IPS-NIHi11 (cell line): ENCODE measurements at regions not wholly inside any gene's neighbourhood (a gene's known extent, or its start where the extent isn't known, plus 50 kb on each side); places are given as distances from the start of the nearest gene placed in this dataset.

Experiments used
- DNase-seq: peaks from one replicate; pipeline ENCODE4 v3.0.0; 2012; ENCODE audit warnings: mixed read lengths, low spot score

DNA sequence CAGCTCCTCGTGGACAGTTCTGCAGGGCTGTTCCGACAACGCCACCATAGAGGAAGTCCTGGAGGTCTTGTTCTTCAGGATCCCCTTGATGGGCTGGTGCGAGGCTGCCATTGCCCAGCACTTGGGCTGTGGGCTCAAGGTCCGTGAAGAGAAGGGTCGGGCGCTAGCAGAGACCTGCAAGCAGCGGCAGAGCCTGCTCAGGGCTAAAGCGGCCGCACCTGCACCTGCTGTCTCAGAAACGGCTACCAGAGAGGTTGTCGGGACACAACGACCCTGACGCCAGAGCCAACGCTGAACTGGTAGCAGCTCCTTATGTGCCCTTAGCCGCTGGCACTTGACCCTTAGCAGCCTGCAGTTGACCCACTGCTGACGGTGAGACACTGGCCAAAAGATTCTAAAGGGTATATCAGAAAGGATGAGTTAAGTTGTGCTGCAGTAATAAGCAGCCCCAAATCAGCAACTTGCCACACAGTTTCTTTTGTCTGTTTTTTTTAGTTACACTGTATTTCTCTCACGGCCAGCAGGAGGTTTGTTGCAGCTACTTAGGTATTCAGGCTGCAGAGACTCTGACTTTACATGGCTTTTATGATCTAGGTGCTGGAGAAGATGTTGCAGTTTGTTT, 55.5 kb upstream of the ST6GAL2 start:
- DNase-seq: no peak

DNA sequence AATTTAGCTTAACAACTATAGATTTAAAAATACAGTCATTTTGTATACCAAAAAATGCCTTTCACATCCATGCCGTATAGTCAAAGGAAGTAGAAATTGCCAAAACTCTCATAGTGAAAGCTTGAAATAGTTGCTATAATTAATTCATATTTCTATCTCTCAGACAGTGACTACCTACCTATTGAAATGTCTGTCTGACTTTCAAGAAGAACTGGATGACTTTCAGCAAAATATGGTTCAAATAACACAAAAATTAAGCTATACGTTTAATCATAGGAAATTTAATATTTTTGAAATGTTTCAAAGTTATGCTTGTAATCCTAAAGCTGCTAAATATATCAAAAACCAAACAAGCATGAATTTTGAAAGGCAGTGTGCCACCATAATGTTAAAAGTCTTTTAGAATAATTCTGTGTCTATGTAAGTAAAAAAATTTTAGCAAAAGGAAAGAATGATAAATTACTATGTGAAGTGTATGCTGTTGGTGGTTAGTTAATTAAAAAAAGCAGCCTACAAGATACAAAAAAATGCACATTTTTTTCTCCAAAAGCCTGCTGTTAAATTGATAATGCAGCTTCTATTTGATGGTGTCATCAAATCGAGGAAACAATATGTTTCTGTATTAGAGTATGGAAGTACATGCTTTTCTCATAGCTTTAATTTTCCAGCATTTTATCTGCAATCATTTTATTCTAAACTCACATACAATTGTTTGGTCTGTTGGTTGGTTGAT, 57.7 kb upstream of the ST6GAL2 start:
- DNase-seq: no peak

DNA sequence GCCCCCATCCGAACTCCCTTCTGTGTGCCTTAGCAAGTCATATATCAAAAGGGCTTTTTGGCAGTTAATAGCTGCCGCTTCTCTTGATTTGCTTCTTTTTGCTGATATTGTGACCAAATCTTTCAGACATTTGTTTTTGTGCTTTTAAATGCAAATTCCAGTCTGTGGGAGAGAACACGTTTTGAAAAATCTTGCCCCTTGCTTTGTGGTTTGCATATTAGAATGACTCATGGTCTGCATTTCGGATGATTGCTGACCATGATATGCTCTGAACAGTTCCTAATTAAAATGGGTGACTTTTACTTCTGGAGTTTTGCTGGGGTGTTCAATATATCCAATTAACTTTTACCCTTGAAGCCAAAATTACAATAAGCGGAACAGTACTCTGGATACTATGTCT, 58.2 kb upstream of the ST6GAL2 start:
- DNase-seq: no peak

DNA sequence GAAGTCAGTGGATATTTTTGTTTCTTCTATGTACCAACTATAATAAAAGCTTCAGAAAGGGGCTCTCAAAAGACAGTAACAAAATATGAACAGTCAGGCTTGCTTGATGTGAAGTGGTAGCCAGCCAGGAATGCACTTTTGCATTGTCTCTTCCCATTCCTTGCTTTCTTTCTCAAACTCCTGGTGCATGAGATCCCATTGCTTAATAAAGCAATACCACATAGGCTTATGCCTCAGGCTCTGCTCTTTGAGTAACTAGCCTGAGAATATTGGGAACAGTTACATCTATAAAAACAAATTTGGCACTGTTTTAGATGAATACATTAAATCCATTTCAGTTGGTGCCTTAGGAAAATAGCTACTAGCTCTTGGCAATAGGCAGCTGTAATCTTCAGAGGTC, 62.6 kb upstream of the ST6GAL2 start:
- DNase-seq: no peak

DNA sequence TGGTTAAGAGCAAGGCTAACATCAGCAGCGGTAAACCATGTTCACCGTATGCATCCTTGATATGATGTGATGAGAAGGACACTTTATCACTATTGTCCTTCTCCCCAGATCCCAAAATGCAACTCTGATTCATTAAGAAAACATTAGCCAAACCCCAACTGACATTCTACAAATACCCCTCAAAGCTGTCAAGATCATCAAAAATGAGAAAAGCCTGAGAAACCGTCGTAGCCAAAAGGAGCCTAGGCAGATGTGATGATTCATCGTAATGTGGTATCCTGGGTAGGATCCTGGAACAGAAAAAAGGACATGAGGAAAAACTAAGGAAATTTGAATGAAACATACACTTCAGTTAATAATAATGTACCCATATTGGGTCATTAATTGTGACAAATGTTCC, 67.3 kb upstream of the ST6GAL2 start:
- DNase-seq: no peak

DNA sequence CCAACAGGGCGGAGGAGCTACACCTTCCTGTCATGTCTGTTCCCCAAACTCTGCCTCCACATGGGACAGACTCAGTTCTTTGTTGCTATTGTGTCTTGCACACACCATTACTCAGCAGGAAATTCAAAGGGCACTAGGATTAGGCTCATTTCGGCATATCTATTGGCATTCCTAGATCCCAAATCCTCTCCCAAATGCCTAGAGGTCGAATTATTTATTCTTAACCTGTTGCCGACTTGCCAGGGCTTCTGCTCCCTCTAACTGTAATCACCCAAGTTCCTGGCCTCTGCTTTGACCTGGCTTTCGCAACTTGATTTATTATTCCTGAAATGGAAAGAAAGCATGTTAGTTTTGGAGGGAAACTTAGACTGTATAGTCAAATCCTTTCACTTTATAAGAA, 67.8 kb upstream of the ST6GAL2 start:
- no peak for DNase-seq

DNA sequence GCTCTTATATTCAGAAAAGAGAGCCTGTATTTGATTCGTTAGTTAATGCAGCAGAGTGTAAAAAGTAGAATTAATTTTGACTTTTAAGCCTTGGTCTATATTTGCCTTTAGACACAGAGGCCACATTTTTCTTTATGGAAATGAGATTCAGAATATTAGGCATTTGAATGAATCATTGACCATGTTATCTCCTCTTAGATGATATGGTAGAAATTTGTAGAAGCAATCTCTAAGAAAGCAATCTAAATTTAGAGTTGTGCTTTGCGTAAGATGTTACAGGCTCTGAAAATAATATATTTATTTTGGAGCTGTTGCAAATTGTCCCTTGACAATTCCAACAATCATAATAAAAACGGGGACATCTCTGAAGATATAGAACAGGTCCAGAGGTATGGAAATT, 68.3 kb upstream of the ST6GAL2 start:
- DNase-seq: no peak

DNA sequence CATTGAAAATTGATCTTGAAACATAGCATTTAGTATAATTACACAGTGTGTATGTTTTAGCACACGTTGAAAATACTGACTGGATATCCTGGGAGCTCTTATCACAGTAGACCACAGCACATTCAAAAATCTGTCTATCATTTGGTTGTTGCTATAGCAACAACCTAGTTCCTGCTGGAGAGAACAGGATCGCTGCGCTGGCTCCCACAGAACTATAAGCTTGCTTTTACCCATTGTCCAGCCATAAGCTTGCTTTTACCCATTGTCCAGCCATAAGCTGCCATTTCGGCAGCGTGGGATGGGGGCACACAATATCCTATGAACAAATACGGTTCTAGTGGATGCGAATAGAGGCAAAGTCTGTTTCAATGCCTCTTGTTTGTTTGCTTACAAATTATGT, 70.4 kb upstream of the ST6GAL2 start:
- DNase-seq: no peak

DNA sequence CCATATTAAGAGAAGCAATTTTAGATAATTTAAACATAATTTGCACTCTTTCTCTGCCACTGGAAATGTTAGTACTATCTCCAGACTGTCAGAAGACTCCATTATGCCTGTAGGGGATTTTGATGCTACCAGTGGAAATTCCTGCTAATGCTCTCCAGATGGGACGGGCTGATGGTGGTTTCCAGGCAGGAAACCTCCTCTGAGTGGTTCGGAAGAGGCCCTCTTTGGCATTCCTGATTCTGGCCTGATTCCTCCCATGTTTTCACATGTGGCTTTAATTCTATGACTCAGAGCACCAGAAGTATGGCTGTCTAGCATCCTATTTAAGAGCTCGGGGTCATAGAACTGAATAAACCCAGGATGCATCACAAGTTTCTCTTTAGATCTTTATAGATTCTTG, 70.9 kb upstream of the ST6GAL2 start:
- no peak for DNase-seq

DNA sequence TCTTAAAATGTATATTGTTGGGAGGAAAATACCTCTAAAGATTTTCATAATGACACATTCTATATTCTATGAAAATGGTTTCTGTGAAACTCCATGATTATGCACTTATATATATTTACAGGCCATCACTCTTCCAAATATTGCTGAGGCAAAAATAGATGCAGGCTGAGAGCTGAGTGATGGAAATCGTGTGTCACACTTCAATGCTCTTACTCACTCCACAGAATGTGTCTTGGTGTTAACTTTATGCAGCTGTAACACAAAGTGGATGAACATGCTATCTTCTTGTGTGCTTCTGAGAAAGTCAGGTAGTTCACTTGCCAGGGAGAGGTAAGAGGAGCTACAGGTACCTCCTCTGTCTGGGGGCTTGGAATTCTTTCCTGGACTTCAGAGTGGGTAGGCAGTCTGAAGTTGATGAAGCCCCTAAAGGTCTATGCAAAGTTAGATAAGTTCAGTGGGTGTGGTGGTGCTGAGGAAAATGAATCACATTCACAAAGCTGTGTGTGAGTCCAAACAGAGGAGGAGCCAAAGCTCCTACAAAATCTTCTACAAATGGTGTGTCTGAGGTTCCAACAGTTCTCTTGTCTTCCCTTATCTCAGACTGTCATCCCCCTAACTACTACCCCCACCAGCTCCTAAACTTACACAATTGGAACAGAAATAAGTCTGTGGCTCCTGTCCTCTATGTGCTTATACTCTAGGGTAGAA, 74.2 kb upstream of the ST6GAL2 start:
- DNase-seq: no peak

DNA sequence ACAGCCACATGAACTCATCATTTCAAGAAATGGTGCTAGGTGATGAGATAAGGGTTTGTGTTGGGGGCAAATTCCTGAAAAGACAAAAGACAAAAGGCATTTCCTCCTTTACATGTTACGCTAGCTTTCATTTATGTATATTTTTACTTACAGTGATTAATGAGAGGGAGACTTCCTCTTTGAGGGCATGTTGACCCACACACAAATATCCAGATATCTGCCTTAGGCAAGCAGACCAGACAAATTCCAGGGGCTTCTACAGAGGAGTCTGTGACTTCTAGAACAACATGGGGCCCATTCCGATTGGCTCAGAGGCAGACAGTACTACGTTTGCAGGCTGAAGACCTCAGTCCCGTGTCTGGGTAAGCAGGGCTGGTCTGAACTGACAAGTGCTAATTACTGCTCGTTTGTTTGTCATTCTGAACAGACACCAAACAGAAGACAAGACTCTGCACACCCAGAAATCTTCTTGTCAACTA, 74.8 kb upstream of the ST6GAL2 start:
- no peak for DNase-seq

DNA sequence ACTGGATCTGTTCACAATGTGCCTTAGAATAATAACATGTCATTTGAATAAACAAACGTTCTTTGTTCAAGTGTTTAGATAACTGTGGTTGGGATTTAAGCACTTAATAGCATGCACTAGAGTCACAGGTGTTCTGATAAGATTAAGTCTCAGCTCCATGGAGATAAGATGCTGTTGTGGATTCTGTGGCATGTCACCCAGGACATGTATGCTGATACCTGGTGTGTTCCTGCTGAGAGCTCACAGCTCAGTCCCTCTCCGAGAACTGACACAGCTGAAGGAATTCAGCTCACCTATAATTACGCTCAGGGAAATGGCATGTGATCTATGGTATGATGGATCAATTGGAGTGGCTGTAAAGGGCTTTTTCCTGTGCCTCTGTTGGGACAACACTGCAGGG, 75.4 kb upstream of the ST6GAL2 start:
- DNase-seq: no peak

DNA sequence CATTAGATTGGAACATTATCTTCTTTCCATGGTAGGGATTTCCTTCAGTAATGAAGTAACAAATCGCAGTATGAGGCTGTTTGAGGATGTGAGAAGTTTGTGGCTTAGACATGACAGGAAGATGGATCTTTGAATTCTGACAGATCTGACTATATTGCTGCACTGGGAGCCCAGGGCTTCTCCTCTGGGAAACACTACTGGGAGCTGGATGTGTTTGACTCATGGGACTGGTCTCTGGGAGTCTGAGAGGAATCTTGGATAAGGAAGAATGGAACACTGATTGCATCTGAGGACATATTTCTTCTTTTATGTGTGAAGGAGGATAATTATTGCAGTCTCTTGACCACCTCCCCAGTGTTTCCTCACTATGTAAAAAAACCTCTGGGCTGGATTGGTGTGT, 77.2 kb upstream of the ST6GAL2 start:
- no peak for DNase-seq

DNA sequence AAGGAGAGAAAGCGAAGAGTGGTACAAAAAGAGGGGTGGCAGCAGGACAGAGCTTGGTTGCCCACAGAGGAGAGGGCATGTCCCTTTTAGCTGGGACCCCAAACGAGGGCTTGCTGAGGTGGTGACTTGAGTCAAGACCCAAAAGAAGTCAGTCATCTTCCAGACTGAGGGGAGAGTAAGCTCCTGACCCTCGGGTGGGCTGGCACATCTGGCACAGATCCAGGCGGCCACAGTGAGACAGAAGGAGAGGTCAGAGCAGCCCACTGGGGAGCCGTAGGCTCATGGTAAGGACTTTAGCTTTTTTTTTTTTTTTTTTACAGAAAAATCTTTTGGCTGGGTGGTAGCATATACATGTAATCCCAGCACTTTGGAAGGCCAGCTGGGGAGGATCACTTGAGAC, 77.9 kb upstream of the ST6GAL2 start:
- DNase-seq: no peak

DNA sequence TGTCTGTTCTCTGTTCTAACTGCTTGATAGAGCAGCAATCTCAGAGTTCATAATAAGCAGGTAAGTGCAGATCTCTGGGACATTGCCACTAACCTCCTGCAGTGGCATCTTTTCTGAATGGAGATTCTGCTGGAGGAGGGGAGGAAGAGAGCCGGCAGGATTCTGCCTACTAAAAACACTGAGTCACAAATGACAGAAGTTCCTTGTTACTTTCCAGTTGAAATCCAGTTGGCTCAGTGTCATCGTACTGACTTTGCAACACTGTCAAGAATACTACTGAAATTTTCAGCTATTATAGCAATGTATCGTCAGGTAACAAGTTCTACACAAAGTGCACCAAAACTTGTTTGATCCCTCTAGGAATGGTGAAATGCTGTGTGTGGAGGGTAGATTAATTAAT, 79.6 kb upstream of the ST6GAL2 start:
- no peak for DNase-seq

DNA sequence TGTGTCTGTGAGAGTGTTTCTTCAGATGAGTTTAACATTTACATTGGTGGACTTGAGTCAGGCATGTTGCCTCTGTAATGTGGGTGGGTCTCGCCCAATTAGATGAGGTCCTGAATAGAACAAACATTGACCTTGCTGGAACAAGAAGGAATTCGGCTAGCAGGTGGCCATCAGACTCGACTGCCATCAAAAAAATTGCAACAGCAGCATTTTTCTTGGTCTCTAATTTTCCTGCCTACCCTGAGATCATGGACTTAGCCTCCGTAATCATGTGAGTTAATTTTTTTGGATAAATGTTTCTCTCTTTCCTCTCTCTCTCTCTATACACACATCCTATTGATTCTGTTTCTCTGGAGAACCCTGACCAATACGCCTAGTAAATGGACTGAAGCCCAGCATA, 83.8 kb upstream of the ST6GAL2 start:
- DNase-seq: no peak

DNA sequence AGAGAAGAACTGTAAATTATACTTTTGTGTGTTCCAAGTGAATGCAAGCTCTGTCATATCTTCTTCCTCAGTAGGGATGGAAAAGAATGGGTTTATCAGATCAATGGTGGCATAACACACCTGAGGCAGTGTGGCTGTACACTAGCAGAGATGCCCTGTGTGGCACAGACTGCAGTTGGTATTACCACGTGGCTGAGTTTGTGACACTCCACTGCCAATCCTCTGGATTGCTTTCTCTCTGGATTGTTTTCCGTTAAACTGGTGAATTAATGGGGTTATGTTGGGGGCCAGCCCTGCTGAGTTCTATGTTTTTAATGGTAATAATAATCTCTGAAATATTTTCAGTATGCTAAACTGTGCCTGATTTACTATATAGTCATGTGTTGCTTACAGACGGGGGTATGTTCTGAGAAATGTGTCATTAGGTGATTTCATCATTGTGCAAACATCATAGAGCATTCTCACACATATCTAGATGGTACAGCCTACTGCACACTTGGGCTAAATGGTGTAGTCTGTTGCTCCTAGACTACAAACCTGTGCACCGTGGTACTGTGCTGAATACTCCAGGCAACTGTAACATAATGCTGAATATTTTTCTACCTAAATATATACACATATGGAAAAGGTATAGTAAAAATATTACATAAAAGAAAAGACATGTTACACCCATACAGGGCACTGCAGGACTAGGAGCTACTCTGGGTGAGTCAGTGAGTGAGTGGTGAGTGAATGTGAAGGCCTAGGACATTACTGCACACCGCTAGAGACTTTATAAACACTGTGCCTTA, 84.7 kb upstream of the ST6GAL2 start:
- DNase-seq: no peak

DNA sequence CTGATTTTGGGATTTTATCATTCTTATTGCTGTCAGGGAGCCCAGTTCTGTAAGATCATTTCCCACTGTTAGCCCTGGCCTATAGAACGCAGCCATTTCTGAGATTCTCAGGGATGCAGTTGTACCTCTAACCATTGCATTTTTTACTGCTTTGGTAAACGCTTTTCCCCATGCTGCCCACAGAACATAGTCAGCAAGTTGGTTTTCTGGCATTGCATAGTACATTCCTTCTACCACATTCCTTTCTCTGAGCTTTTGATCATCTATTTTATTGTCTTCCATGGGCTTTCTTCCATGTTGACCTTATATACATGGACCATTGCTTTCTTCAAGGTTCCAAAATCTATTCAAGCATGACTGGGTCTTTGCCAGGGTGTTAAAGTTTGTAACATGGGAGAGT, 86.8 kb upstream of the ST6GAL2 start:
- DNase-seq: no peak

DNA sequence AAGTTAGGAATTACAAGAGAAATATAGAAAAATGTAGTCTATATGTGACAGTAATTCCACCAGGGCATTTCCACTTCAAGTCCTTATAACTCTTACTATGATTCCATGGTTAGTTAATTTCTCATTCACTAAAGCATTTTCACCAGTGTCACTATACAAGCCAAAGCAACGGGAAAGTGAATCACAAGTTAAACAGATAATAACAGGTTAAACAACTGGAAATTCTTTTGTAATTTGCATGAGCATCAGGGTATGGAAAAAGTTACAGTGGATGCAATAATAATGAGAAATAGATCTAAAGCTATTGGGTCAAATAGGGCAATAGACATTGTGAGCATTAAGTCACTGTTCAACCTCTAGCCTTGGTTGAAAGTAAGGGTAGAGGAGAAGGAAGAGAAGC, 88.9 kb upstream of the ST6GAL2 start:
- DNase-seq: no peak

DNA sequence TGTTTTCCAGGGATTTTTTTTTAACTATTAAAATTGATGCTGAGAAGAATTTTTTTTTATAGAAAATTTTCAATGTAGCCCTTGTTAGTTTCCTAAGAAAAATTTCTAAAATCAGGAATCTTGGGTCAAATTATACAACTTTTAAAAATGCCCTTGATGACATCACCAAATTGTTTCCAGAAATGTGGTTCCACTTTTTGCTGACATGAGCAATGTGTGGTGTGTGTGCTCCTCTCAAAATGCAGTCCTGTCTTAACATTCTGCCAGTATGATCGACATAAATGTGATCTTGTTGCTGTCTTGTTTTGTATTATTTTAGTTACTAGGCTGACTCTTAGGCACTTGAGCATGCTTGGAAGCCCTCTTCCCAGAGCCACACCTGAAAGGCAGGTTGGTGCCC, 89.7 kb upstream of the ST6GAL2 start:
- no peak for DNase-seq

DNA sequence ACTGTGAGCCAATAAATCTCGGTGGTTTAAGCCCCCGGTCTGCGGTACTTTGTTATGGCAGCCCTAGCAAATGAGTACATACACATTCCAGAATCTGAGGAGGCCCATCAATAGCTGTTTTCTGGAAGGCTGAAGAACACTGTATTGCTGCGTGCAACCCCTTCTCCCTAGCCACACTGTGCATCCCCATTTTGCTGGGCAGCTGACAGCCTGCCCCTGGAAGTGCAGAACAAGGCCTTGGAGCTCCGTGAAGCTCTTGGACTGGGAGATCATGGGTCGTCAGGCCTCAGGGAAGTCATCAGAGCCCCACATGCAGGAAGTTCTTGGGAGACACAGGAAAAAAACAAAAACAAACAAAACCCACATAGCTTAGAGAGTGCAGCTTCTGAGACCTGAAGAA, 90.6 kb upstream of the ST6GAL2 start:
- no peak for DNase-seq

DNA sequence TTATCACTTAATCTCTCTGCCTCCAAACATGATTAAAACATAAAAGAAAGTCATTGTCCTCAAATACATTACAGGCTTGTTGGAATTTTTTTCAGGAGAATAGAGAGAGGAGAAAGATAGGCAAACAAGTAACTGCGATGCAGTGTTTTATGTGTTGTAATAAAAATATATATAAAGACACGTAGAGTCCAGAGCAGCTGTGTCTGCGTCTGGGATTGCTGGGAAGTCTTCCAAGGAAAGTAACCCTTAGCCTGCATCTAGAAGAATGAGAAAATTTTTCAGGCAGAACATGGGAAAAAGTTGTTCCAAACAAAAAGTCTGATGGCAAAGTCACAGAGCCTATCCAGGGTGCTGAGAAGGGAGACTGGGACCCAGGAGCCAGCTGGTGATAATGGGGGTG, 91.8 kb upstream of the ST6GAL2 start:
- no peak for DNase-seq

DNA sequence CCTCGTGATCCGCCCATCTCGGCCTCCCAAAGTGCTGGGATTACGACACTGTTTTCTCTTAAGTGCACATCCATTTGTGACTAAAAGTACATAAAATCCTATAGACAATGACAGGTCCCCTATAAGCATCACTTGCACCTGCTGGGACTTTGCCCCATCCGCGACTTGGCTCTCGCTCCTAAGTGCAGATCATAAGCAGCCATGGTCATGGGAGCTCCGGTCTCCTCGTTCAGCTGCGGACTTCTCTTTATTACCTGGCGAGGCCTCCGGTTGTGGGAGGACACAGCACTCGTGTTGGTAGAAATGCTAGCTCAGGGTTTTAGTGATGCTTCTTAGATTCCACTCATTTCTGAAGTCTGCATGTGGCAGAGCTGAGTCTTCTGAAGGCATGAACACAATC, 92.7 kb upstream of the ST6GAL2 start:
- no peak for DNase-seq
